HepG2 (cell line): ENCODE measurements at regions not wholly inside any gene's neighbourhood (a gene's known extent, or its start where the extent isn't known, plus 50 kb on each side); places are given as distances from the start of the nearest gene placed in this dataset.

Source experiments
- ATAC-seq: fragments of 200-7000 bp; cut with Tn5 transposase; 3 replicates; pipeline ENCODE4 v1.9.1; 2020; ENCODE audit warnings: mild to moderate bottlenecking, moderate library complexity
- BruUV-seq: library from RNA; stranded (reverse); fragments of 400-500 nt; replicated peaks from 2 replicates; lab custom pipeline; 2021; lab: Mats Ljungman, UMichigan
- CTCF ChIA-PET: fragments of 300-600 bp; formaldehyde crosslinking; extraction: SDS; loops from one replicate; lab custom pipeline; 2021; ENCODE audit warnings: low total read pairs, inconsistent platforms, low intra/inter-chr PET ratio; lab: Yijun Ruan, JAX
- POLR2A ChIA-PET: fragments of 350-600 bp; sonication (Branson Sonifier 250); formaldehyde crosslinking; loops from one replicate; lab custom pipeline; 2020; ENCODE audit warnings: antibody characterized with exemption, inconsistent platforms; lab: Yijun Ruan, JAX
- DNase-seq: peaks from one replicate; pipeline ENCODE4 v3.0.0-alpha.2; 2015; ENCODE audit warnings: low spot score
- FAIRE-seq: peaks from 3 replicates; lab custom pipeline; 2011; peaks lifted over from hg19 to GRCh38; lab: Jason Lieb, UNC
- H2AFZ ChIP-seq: one replicate; pipeline ENCODE4 v1.6.1; 2011; ENCODE audit warnings: low read length, inconsistent platforms
- H3K27ac ChIP-seq: fragments of 300-600 bp; 3 replicates; pipeline ENCODE4 v1.8.0; 2011; ENCODE audit warnings: mixed run types, mild to moderate bottlenecking, mixed read lengths, low read length, inconsistent platforms; ENCODE audit not compliant: insufficient read depth; ENCODE audit errors: extremely low read length
- H3K27me3 ChIP-seq, 2 experiments: fragments of 200-600 bp in 1 of 2; 2 replicates in 1 of 2; 3 replicates in 1 of 2; pipeline versions ENCODE4 v1.6.0 to v1.8.0; 2011; ENCODE audit warnings: low read length in 2 of 2, mild to moderate bottlenecking in 2 of 2, moderate library complexity in 2 of 2, inconsistent platforms in 1 of 2; ENCODE audit not compliant: insufficient read depth in 2 of 2, control insufficient read depth in 1 of 2
- H3K36me3 ChIP-seq, 2 experiments: fragments of 200-600 bp in 1 of 2; replicated peaks in 1 of 2; 2 replicates in 1 of 2; 3 replicates in 1 of 2; pipeline versions ENCODE4 v1.5.1 to v1.8.0; 2011; ENCODE audit warnings: low read length in 2 of 2, inconsistent platforms in 1 of 2; ENCODE audit not compliant: insufficient read depth in 2 of 2, control insufficient read depth in 1 of 2
- H3K4me1 ChIP-seq: 2 replicates; pipeline ENCODE4 v1.5.1; 2012; ENCODE audit warnings: low read length, inconsistent platforms; ENCODE audit not compliant: insufficient read depth
- H3K4me2 ChIP-seq: 2 replicates; pipeline ENCODE4 v1.6.0; 2011; ENCODE audit warnings: low read depth, low read length, inconsistent platforms
- H3K4me3 ChIP-seq, 3 experiments: fragments of 200-600 bp in 1 of 3; sonication (generic), shearing (Covaris generic) in 1 of 3; replicated peaks in 1 of 3; 2 replicates each; pipeline ENCODE4 v1.5.1; 2011 to 2016; ENCODE audit warnings: low read length in 3 of 3, inconsistent platforms in 2 of 3, low read depth in 2 of 3, mild to moderate bottlenecking in 2 of 3, control low read depth in 1 of 3, mixed read lengths in 1 of 3; ENCODE audit not compliant: insufficient read depth in 1 of 3
- H3K79me2 ChIP-seq: one replicate; pipeline ENCODE4 v1.6.1; 2011; ENCODE audit warnings: low read length, inconsistent platforms; ENCODE audit not compliant: insufficient read depth
- H3K9ac ChIP-seq: 2 replicates; pipeline ENCODE4 v1.6.0; 2011; ENCODE audit warnings: mild to moderate bottlenecking, low read depth, low read length, inconsistent platforms; ENCODE audit not compliant: insufficient read depth
- H3K9me3 ChIP-seq: 2 replicates; pipeline ENCODE4 v1.5.1; 2012; ENCODE audit warnings: mild to moderate bottlenecking, low read length
- H4K20me1 ChIP-seq: 2 replicates; pipeline ENCODE4 v1.6.0; 2011; ENCODE audit warnings: inconsistent platforms, mild to moderate bottlenecking, low read length, moderate library complexity; ENCODE audit not compliant: insufficient read depth
- MAFF ChIP-seq: IDR thresholded peaks from 2 replicates; pipeline ENCODE4 v1.6.1; 2011; ENCODE audit warnings: low read depth, low read length, improper control_type of control experiment
- MAFK ChIP-seq, 2 experiments: IDR thresholded peaks in 1 of 2; conservative IDR thresholded peaks in 1 of 2; 2 replicates each; pipeline ENCODE4 v1.6.1; 2011; ENCODE audit warnings: improper control_type of control experiment in 2 of 2, low read length in 2 of 2
- RARA ChIP-seq: IDR thresholded peaks from 2 replicates; pipeline ENCODE4 v1.6.1; 2016; ENCODE audit warnings: missing genetic modification reagents, missing compliant biosample characterization
- TP53 ChIP-seq: sonication (generic); formaldehyde crosslinking; conservative IDR thresholded peaks from 2 replicates; pipeline ENCODE4 v1.4.0; 2020; ENCODE audit warnings: missing genetic modification reagents
- ZBTB33 ChIP-seq: sonication (generic); formaldehyde crosslinking; IDR thresholded peaks from 2 replicates; pipeline ENCODE4 v1.4.0; 2020; ENCODE audit warnings: missing genetic modification reagents
- WGBS: methylation state at CpG from one replicate; pipeline ENCODE4 v1.1.6; 2017; ENCODE audit warnings: low lambda C conversion rate; 5-methylcytosine and 5-hydroxymethylcytosine counted together
- in situ Hi-C: cut with HindIII; loops from 2 replicates; pipeline ENCODE4 v1.10.0; 2017; ENCODE audit warnings: low pct_unique_long_range_greater_than_20kb; ENCODE audit not compliant: extremely low pct_ligation_motif_present
- intact Hi-C: fragments of 100-400 bp; cut with micrococcal nuclease; formaldehyde crosslinking; loops from one replicate; pipeline ENCODE4 v1.10.0; 2022; ENCODE audit not compliant: unreplicated experiment

GRCh38 chr14:45785240-45785639, 532.2 kb upstream of the MIS18BP1 start:
- no peak for ATAC-seq
- intact Hi-C loops: no loop called here
- in situ Hi-C loops: no loop called here

GRCh38 chr14:45766247-45766646, 513.2 kb upstream of the MIS18BP1 start:
- H3K4me2 ChIP-seq: no peak overlapping the region
- no peak for ATAC-seq
- intact Hi-C loops (no loop called here), in situ Hi-C loops (no loop called here)
- no peaks in the 10 kb centered on the region for H3K36me3 ChIP-seq
- no peaks in the 10 kb centered on the region for H3K79me2 ChIP-seq
- no peak overlapping the region for H3K4me3 ChIP-seq
- peaks cover 13% of the 10 kb centered on the region for H3K9me3 ChIP-seq
- CTCF ChIA-PET: no interaction called here
- no peak overlapping the region for H3K27ac ChIP-seq
- TF ChIP-seq MAFF (peak; percentile 71), MAFK (conservative IDR thresholded peaks at IDR 0.05 in 1 of 2, IDR thresholded peaks at IDR 0.05 in 1 of 2; ENCODE audit: low read length in 2 of 2) (peak; percentile 51 to 81; a peak in 3 of 4 replicates), ZBTB33 (CRISPR knock-in tag) (no peak)
- TF ChIP-seq, all 625 proteins: peak for 2
- DNase-seq (no peak), FAIRE-seq (no peak)
- no TSS peak for BruUV-seq
- H3K27me3 ChIP-seq: no peaks in the 10 kb centered on the region
- POLR2A ChIA-PET: no interaction called here
- H3K9ac ChIP-seq: no peak overlapping the region
- H4K20me1 ChIP-seq: no peaks in the 10 kb centered on the region
- H2AFZ ChIP-seq: no peak overlapping the region
- no peaks in the 10 kb centered on the region for H3K4me1 ChIP-seq
- 7% methylated on average over 2 of the region's 2 CpGs for WGBS

More at GRCh38 chr14:45785240-45785639, 532.2 kb upstream of the MIS18BP1 start:
- 4% methylated on average over 1 of the region's 1 CpG for WGBS
- FAIRE-seq (no peak), DNase-seq (no peak)
- H3K4me3 ChIP-seq: no peak overlapping the region
- H2AFZ ChIP-seq: no peak overlapping the region
- POLR2A ChIA-PET: no interaction called here
- no peak overlapping the region for H3K4me2 ChIP-seq
- no TSS peak for BruUV-seq
- no peaks in the 10 kb centered on the region for H3K4me1 ChIP-seq
- H3K79me2 ChIP-seq: no peaks in the 10 kb centered on the region
- CTCF ChIA-PET: no interaction called here
- no peaks in the 10 kb centered on the region for H3K27me3 ChIP-seq
- TF ChIP-seq TP53 (CRISPR knock-in tag): peak; percentile 95
- TF ChIP-seq RARA (CRISPR knock-in tag): no peak
- H3K9me3 ChIP-seq: peaks cover 85% of the 10 kb centered on the region
- H3K9ac ChIP-seq: no peak overlapping the region
- H4K20me1 ChIP-seq: no peaks in the 10 kb centered on the region
- H3K36me3 ChIP-seq: no peaks in the 10 kb centered on the region
- no peak overlapping the region for H3K27ac ChIP-seq
